ENCODE measurements at regions not wholly inside any gene's neighbourhood (a gene's known extent, or its start where the extent isn't known, plus 50 kb on each side); places are given as distances from the start of the nearest gene placed in this dataset.

- Histone ChIP-seq H3K4me3 (ENCODE audit: low read length) (no peak overlapping the region), H3F3A (ENCODE audit: insufficient read depth, low read length) (no peaks in the 10 kb centered on the region), H3K9me2 (replicated peaks; ENCODE audit: insufficient read depth, low read length) (no peaks in the 10 kb centered on the region), H3K27me3 (replicated peaks; ENCODE audit: insufficient read depth, low read length) (no peaks in the 10 kb centered on the region), H3K27ac (ENCODE audit: low read length) (no peak overlapping the region), H2AFZ (ENCODE audit: low read length) (no peak overlapping the region), H4K20me1 (ENCODE audit: insufficient read depth, low read length) (no peaks in the 10 kb centered on the region), H3K79me2 (ENCODE audit: low read length) (no peaks in the 10 kb centered on the region), H3K36me3 (replicated peaks; ENCODE audit: insufficient read depth, low read length) (no peaks in the 10 kb centered on the region), H3K9me3 (replicated peaks; ENCODE audit: insufficient read depth, low read length) (no peaks in the 10 kb centered on the region), H3K4me1 (ENCODE audit: low read length) (no peaks in the 10 kb centered on the region), H3K9ac (ENCODE audit: low read length) (no peak overlapping the region), H3K4me2 (ENCODE audit: low read depth, low read length) (no peak overlapping the region)
- DNase-seq = no peak
- TF ChIP-seq EZH2 (optimal IDR thresholded peaks at IDR 0.05; ENCODE audit: low read depth, low read length) (no peak), EZH2phosphoT487 (IDR thresholded peaks at IDR 0.05; ENCODE audit: low read length) (no peak), CTCF (IDR thresholded peaks at IDR 0.05; ENCODE audit: low read length) (no peak)
These were observed 144.6 kb downstream of the LMO4 start for GRCh38 chr1:87473203-87473661.

- H3K36me3 ChIP-seq (replicated peaks; ENCODE audit: insufficient read depth, low read length) = no peaks in the 10 kb centered on the region
- H3K27me3 ChIP-seq (replicated peaks; ENCODE audit: insufficient read depth, low read length) = no peaks in the 10 kb centered on the region
- H3F3A ChIP-seq (ENCODE audit: insufficient read depth, low read length) = no peaks in the 10 kb centered on the region
- no peak overlapping the region for H3K4me3 ChIP-seq (ENCODE audit: low read length)
- no peak overlapping the region for H3K9ac ChIP-seq (ENCODE audit: low read length)
- no peaks in the 10 kb centered on the region for H3K9me2 ChIP-seq (replicated peaks; ENCODE audit: insufficient read depth, low read length)
- no peaks in the 10 kb centered on the region for H4K20me1 ChIP-seq (ENCODE audit: insufficient read depth, low read length)
- no peak overlapping the region for H3K4me2 ChIP-seq (ENCODE audit: low read depth, low read length)
- H2AFZ ChIP-seq (ENCODE audit: low read length) = no peak overlapping the region
- no peaks in the 10 kb centered on the region for H3K9me3 ChIP-seq (replicated peaks; ENCODE audit: insufficient read depth, low read length)
- no peak for TF ChIP-seq EZH2phosphoT487 (IDR thresholded peaks at IDR 0.05; ENCODE audit: low read length)
- TF ChIP-seq EZH2 (optimal IDR thresholded peaks at IDR 0.05; ENCODE audit: low read depth, low read length) = no peak
- no peak for TF ChIP-seq CTCF (IDR thresholded peaks at IDR 0.05; ENCODE audit: low read length)
- H3K4me1 ChIP-seq (ENCODE audit: low read length) = no peaks in the 10 kb centered on the region
- no peaks in the 10 kb centered on the region for H3K79me2 ChIP-seq (ENCODE audit: low read length)
- H3K27ac ChIP-seq (ENCODE audit: low read length) = no peak overlapping the region
- no peak for DNase-seq
These were observed 145.4 kb downstream of the LMO4 start for GRCh38 chr1:87474098-87474497.

DNA sequence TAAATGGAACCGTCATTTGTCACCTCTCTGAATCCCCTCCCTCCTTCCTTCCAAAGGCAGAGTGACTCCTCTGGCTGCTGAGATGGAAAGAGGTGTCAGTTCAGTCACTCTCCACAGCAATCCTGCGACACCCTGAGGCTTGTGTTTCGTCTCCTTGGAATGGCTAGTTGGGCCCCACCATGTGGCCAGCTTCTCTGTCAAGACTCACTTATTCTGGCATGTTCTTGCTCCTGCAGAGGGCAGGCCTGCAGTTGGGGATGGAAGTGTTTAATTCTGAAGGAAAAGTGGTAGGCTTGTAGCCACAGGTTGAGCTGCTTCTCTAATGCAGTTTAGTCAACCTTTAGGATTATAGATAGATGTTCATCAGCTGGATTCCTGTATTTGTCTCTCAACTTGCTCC is 149.6 kb downstream of the LMO4 start:
- no peaks in the 10 kb centered on the region for H3F3A ChIP-seq (ENCODE audit: insufficient read depth, low read length)
- TF ChIP-seq CTCF (IDR thresholded peaks at IDR 0.05; ENCODE audit: low read length) = no peak
- TF ChIP-seq EZH2 (optimal IDR thresholded peaks at IDR 0.05; ENCODE audit: low read depth, low read length) = no peak
- no peak for TF ChIP-seq EZH2phosphoT487 (IDR thresholded peaks at IDR 0.05; ENCODE audit: low read length)
- no peaks in the 10 kb centered on the region for H3K27me3 ChIP-seq (replicated peaks; ENCODE audit: insufficient read depth, low read length)
- no peaks in the 10 kb centered on the region for H3K36me3 ChIP-seq (replicated peaks; ENCODE audit: insufficient read depth, low read length)
- H3K9me2 ChIP-seq (replicated peaks; ENCODE audit: insufficient read depth, low read length) = no peaks in the 10 kb centered on the region
- H3K9me3 ChIP-seq (replicated peaks; ENCODE audit: insufficient read depth, low read length) = no peaks in the 10 kb centered on the region
- H3K79me2 ChIP-seq (ENCODE audit: low read length) = no peaks in the 10 kb centered on the region
- no peak overlapping the region for H2AFZ ChIP-seq (ENCODE audit: low read length)
- H3K4me1 ChIP-seq (ENCODE audit: low read length) = no peaks in the 10 kb centered on the region
- no peak overlapping the region for H3K27ac ChIP-seq (ENCODE audit: low read length)
- no peak for DNase-seq
- no peak overlapping the region for H3K9ac ChIP-seq (ENCODE audit: low read length)
- H4K20me1 ChIP-seq (ENCODE audit: insufficient read depth, low read length) = no peaks in the 10 kb centered on the region
- no peak overlapping the region for H3K4me3 ChIP-seq (ENCODE audit: low read length)
- no peak overlapping the region for H3K4me2 ChIP-seq (ENCODE audit: low read depth, low read length)
